OCI-LY7 (cell line): ENCODE measurements at regions not wholly inside any gene's neighbourhood (a gene's known extent, or its start where the extent isn't known, plus 50 kb on each side); places are given as distances from the start of the nearest gene placed in this dataset.

Source experiments
- BruUV-seq: library from RNA; stranded (reverse); fragments of 400-500 nt; replicated peaks from 2 replicates; lab custom pipeline; 2021; lab: Mats Ljungman, UMichigan
- CTCF ChIA-PET: fragments of 300-600 bp; sonication (Branson Sonifier 250); formaldehyde crosslinking; loops from one replicate; lab custom pipeline; 2022; ENCODE audit warnings: antibody characterized with exemption; ENCODE audit not compliant: unreplicated experiment; lab: Charles Lee
- POLR2A ChIA-PET: fragments of 300-600 bp; sonication (Branson Sonifier 250); formaldehyde crosslinking; loops from one replicate; lab custom pipeline; 2022; ENCODE audit warnings: antibody characterized with exemption; lab: Charles Lee
- DNase-seq: peaks from one replicate; pipeline ENCODE4 v3.0.0-alpha.2; 2015; ENCODE audit warnings: low spot score
- H2AFZ ChIP-seq: fragments of 200-600 bp; sonication (generic), shearing (Covaris generic); 2 replicates; pipeline ENCODE4 v1.6.1; 2014; ENCODE audit warnings: mild to moderate bottlenecking, antibody characterized with exemption, low read length, moderate library complexity
- H3K27ac ChIP-seq: fragments of 200-600 bp; sonication (generic); 2 replicates; pipeline ENCODE4 v1.5.1; 2014; ENCODE audit warnings: mixed run types, low read depth, mild to moderate bottlenecking, moderate library complexity, low read length, inconsistent platforms; ENCODE audit not compliant: poor library complexity, severe bottlenecking
- H3K36me3 ChIP-seq: fragments of 200-600 bp; sonication (generic); 2 replicates; pipeline ENCODE4 v1.6.1; 2014; ENCODE audit warnings: mild to moderate bottlenecking, antibody characterized with exemption, low read length, moderate library complexity, mixed read lengths; ENCODE audit not compliant: insufficient read depth
- H3K4me1 ChIP-seq: fragments of 200-600 bp; sonication (generic); 2 replicates; pipeline ENCODE4 v1.5.1; 2014; ENCODE audit warnings: mild to moderate bottlenecking, low read length; ENCODE audit not compliant: insufficient read depth, poor library complexity, severe bottlenecking
- H3K4me2 ChIP-seq: fragments of 200-600 bp; sonication (generic); 2 replicates; pipeline ENCODE4 v1.6.1; 2014; ENCODE audit warnings: mild to moderate bottlenecking, low read length
- H3K4me3 ChIP-seq: fragments of 200-600 bp; sonication (generic); 2 replicates; pipeline ENCODE4 v1.5.1; 2014; ENCODE audit warnings: mild to moderate bottlenecking, low read depth, low read length; ENCODE audit not compliant: poor library complexity, severe bottlenecking
- H3K79me2 ChIP-seq: fragments of 200-600 bp; sonication (generic); 2 replicates; pipeline ENCODE4 v1.6.1; 2016; ENCODE audit warnings: low read depth, mild to moderate bottlenecking, low read length, moderate library complexity, mixed read lengths; ENCODE audit not compliant: insufficient read depth
- H3K9me2 ChIP-seq: fragments of 200-600 bp; sonication (generic); 2 replicates; pipeline ENCODE4 v1.6.1; 2016; ENCODE audit warnings: mild to moderate bottlenecking, low read length, mixed read lengths; ENCODE audit not compliant: insufficient read depth
- H3K9me3 ChIP-seq: fragments of 200-600 bp; sonication (generic); 2 replicates; pipeline ENCODE4 v1.6.1; 2014; ENCODE audit warnings: mild to moderate bottlenecking, mixed run types, low read length, mixed read lengths
- H4K20me1 ChIP-seq: fragments of 200-600 bp; sonication (generic); 2 replicates; pipeline ENCODE4 v1.6.1; 2014; ENCODE audit warnings: mild to moderate bottlenecking, antibody characterized with exemption, low read length, moderate library complexity, mixed read lengths; ENCODE audit not compliant: insufficient read depth
- CTCF ChIP-seq: fragments of 200-600 bp; sonication (generic); conservative IDR thresholded peaks from 2 replicates; pipeline ENCODE4 v1.5.1; 2014; ENCODE audit warnings: mild to moderate bottlenecking, antibody characterized with exemption, low read length, moderate library complexity, mixed read lengths
- EZH2phosphoT487 ChIP-seq: fragments of 200-600 bp; sonication (generic); IDR thresholded peaks from 2 replicates; pipeline ENCODE4 v1.6.1; 2018; ENCODE audit warnings: low read depth, borderline replicate concordance, mild to moderate bottlenecking, mixed run types, antibody characterized with exemption, low read length, moderate library complexity, mixed read lengths
- intact Hi-C: fragments of 100-400 bp; cut with micrococcal nuclease; formaldehyde crosslinking; loops from one replicate; pipeline ENCODE4 v1.10.0; 2022; ENCODE audit not compliant: unreplicated experiment

- H2AFZ ChIP-seq = no peak overlapping the region
- no peaks in the 10 kb centered on the region for H3K9me2 ChIP-seq
- no peaks in the 10 kb centered on the region for H4K20me1 ChIP-seq
- intact Hi-C loops = no loop called here
- H3K36me3 ChIP-seq = no peaks in the 10 kb centered on the region
- no peak for DNase-seq
- POLR2A ChIA-PET = no interaction called here
- no peaks in the 10 kb centered on the region for H3K4me1 ChIP-seq
- no peak overlapping the region for H3K27ac ChIP-seq
- H3K79me2 ChIP-seq = no peaks in the 10 kb centered on the region
- H3K4me2 ChIP-seq = no peak overlapping the region
- TF ChIP-seq CTCF = no peak
- TF ChIP-seq EZH2phosphoT487 = no peak
- CTCF ChIA-PET = no interaction called here
- H3K9me3 ChIP-seq = no peaks in the 10 kb centered on the region
- no TSS peak for BruUV-seq
- no peak overlapping the region for H3K4me3 ChIP-seq
Observed at GRCh38 chrX:17299206-17299605, 75.8 kb upstream of the NHS start.

DNA sequence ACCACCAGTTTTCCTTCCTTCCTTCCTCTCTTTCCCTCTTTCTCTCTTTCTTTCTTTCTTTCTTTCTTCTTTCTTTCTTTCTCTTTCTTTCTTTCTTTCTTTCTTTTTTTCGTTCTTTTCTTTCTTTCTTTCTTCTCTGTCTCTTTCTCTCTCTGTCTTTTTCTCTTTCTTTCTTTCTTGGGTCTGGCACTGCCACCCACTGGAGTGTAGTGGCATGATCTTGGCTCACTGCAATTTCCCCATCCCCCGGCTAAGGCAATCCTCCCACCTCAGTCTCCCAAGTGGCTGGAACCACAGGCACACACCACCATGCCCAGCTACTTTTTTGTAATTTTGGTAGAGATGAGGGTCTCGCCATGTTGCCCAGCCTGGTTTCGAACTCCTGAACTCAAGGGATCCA is 51.6 kb upstream of the NHS start:
- Histone ChIP-seq H3K4me3 (no peak overlapping the region), H3K4me2 (no peak overlapping the region), H2AFZ (no peak overlapping the region), H3K4me1 (no peaks in the 10 kb centered on the region), H3K9me2 (no peaks in the 10 kb centered on the region), H3K79me2 (no peaks in the 10 kb centered on the region), H3K27ac (no peak overlapping the region), H3K9me3 (no peaks in the 10 kb centered on the region), H4K20me1 (no peaks in the 10 kb centered on the region), H3K36me3 (no peaks in the 10 kb centered on the region)
- no peak for DNase-seq
- intact Hi-C loops = no loop called here
- TF ChIP-seq EZH2phosphoT487 = no peak
- TF ChIP-seq CTCF = no peak
- POLR2A ChIA-PET = no interaction called here
- BruUV-seq = no TSS peak
- CTCF ChIA-PET = no interaction called here
